ENCODE measurements at regions not wholly inside any gene's neighbourhood (a gene's known extent, or its start where the extent isn't known, plus 50 kb on each side); places are given as distances from the start of the nearest gene placed in this dataset.

- no peak for TF ChIP-seq POLR2AphosphoS5 (IDR thresholded peaks at IDR 0.05; ENCODE audit: low read length)
- TF ChIP-seq HSF1 (IDR thresholded peaks at IDR 0.05; ENCODE audit: low read depth, low read length) = no peak
- TF ChIP-seq CTCF (IDR thresholded peaks at IDR 0.05 in 2 of 3, conservative IDR thresholded peaks at IDR 0.05 in 1 of 3; ENCODE audit: control insufficient read depth in 2 of 3, extremely low read depth in 1 of 3, insufficient read depth in 1 of 3, low read depth in 3 of 3, low read length in 3 of 3) = no peak
- no peak for TF ChIP-seq E4F1 (IDR thresholded peaks at IDR 0.05; ENCODE audit: borderline replicate concordance, partially characterized antibody)
- TF ChIP-seq EZH2 (IDR thresholded peaks at IDR 0.05; ENCODE audit: borderline replicate concordance, control insufficient read depth, low read depth, low read length) = no peak
- TF ChIP-seq CEBPB (IDR thresholded peaks at IDR 0.05; ENCODE audit: borderline replicate concordance in 1 of 2, low read depth in 2 of 2, low read length in 2 of 2) = no peak
- TF ChIP-seq REST (IDR thresholded peaks at IDR 0.05; ENCODE audit: low read depth, low read length) = no peak
- TF ChIP-seq TAF1 (IDR thresholded peaks at IDR 0.05; ENCODE audit: borderline replicate concordance, low read depth, low read length) = no peak
- TF ChIP-seq MEF2A (IDR thresholded peaks at IDR 0.05; ENCODE audit: insufficient read depth, low read depth, low read length) = no peak
- no peak for TF ChIP-seq RCOR1 (conservative IDR thresholded peaks at IDR 0.05; ENCODE audit: low read depth, low read length)
Observed at GRCh38 chr7:84317536-84317935, 122.9 kb upstream of the SEMA3A start.

Data from GM12878 (cell line).